Liver (tissue), 7 donors: ENCODE measurements at regions not wholly inside any gene's neighbourhood (a gene's known extent, or its start where the extent isn't known, plus 50 kb on each side); places are given as distances from the start of the nearest gene placed in this dataset.

Source experiments
- DNase-seq: peaks from one replicate; pipeline ENCODE4 v3.0.0-alpha.2; 2017; ENCODE audit warnings: low spot score
- H3K27ac ChIP-seq, 2 donors: one replicate each; pipeline ENCODE4 v1.7.0; 2013; ENCODE audit warnings: inconsistent platforms in 2 of 2, low read length in 2 of 2, control low read depth in 1 of 2, low read depth in 1 of 2, mild to moderate bottlenecking in 1 of 2
- H3K27me3 ChIP-seq, 4 donors: one replicate each; pipeline versions ENCODE4 v1.6.1 to v1.7.0; 2013; ENCODE audit warnings: low read length in 3 of 4, inconsistent platforms in 1 of 4, mild to moderate bottlenecking in 1 of 4, moderate library complexity in 1 of 4; ENCODE audit not compliant: control insufficient read depth in 4 of 4, insufficient read depth in 4 of 4
- H3K36me3 ChIP-seq, 4 donors: one replicate each; pipeline versions ENCODE4 v1.6.1 to v1.7.0; 2013; ENCODE audit warnings: low read length in 3 of 4, mild to moderate bottlenecking in 3 of 4, low read depth in 1 of 4, moderate library complexity in 1 of 4; ENCODE audit not compliant: control insufficient read depth in 4 of 4, insufficient read depth in 3 of 4
- H3K4me1 ChIP-seq, 4 donors: one replicate each; pipeline versions ENCODE4 v1.6.1 to v1.7.0; 2013; ENCODE audit warnings: low read length in 3 of 4, mild to moderate bottlenecking in 3 of 4, moderate library complexity in 1 of 4; ENCODE audit not compliant: control insufficient read depth in 4 of 4, insufficient read depth in 4 of 4
- H3K4me3 ChIP-seq, 3 donors: one replicate each; pipeline versions ENCODE4 v1.6.1 to v1.7.0; 2013; ENCODE audit warnings: low read length in 3 of 3, control low read depth in 1 of 3, low read depth in 1 of 3, mild to moderate bottlenecking in 1 of 3
- H3K9ac ChIP-seq, 2 donors: one replicate each; pipeline ENCODE4 v1.7.0; 2013; ENCODE audit warnings: low read length in 2 of 2, mild to moderate bottlenecking in 2 of 2, moderate library complexity in 2 of 2, control low read depth in 1 of 2, low read depth in 1 of 2
- H3K9me3 ChIP-seq, 4 donors: one replicate each; pipeline versions ENCODE4 v1.6.1 to v1.7.0; 2013; ENCODE audit warnings: low read length in 3 of 4; ENCODE audit not compliant: control insufficient read depth in 4 of 4
- EGR1 ChIP-seq, 2 donors: IDR thresholded peaks; 2 replicates each; pipeline ENCODE4 v1.6.1; 2016 to 2018; ENCODE audit warnings: antibody characterized with exemption in 2 of 2, low read depth in 2 of 2
- FOXA1 ChIP-seq: IDR thresholded peaks from 2 replicates; pipeline ENCODE4 v1.6.1; 2016; ENCODE audit warnings: antibody characterized with exemption
- FOXA2 ChIP-seq: IDR thresholded peaks from 2 replicates; pipeline ENCODE4 v1.6.1; 2016; ENCODE audit warnings: antibody characterized with exemption
- GABPA ChIP-seq, 2 donors: IDR thresholded peaks in 1 of 2; conservative IDR thresholded peaks in 1 of 2; 2 replicates each; pipeline ENCODE4 v1.6.1; 2016; ENCODE audit warnings: antibody characterized with exemption in 2 of 2, mild to moderate bottlenecking in 1 of 2, moderate library complexity in 1 of 2
- HNF4A ChIP-seq, 2 donors: conservative IDR thresholded peaks; 2 replicates each; pipeline ENCODE4 v1.6.1; 2016; ENCODE audit warnings: antibody characterized with exemption in 2 of 2, mild to moderate bottlenecking in 2 of 2
- HNF4G ChIP-seq: IDR thresholded peaks from 2 replicates; pipeline ENCODE4 v1.6.1; 2016; ENCODE audit warnings: antibody characterized with exemption
- JUND ChIP-seq, 2 donors: IDR thresholded peaks; 2 replicates each; pipeline ENCODE4 v1.6.1; 2016; ENCODE audit warnings: antibody characterized with exemption in 2 of 2
- NR2F2 ChIP-seq: IDR thresholded peaks from 2 replicates; pipeline ENCODE4 v1.6.1; 2016; ENCODE audit warnings: antibody characterized with exemption
- RAD21 ChIP-seq, 2 donors: IDR thresholded peaks; 2 replicates each; pipeline ENCODE4 v1.6.1; 2016; ENCODE audit warnings: antibody characterized with exemption in 2 of 2, mild to moderate bottlenecking in 2 of 2
- SP1 ChIP-seq: IDR thresholded peaks from 2 replicates; pipeline ENCODE4 v1.6.1; 2018; ENCODE audit warnings: antibody characterized with exemption, mild to moderate bottlenecking
- TAF1 ChIP-seq: conservative IDR thresholded peaks from 2 replicates; pipeline ENCODE4 v1.6.1; 2016; ENCODE audit warnings: antibody characterized with exemption, mild to moderate bottlenecking
- YY1 ChIP-seq: IDR thresholded peaks from 2 replicates; pipeline ENCODE4 v1.6.1; 2016; ENCODE audit warnings: antibody characterized with exemption, mild to moderate bottlenecking
- TF ChIP-seq, protein P1 (sequence below): IDR thresholded peaks from 2 replicates; pipeline ENCODE4 v1.6.1; 2016; ENCODE audit warnings: antibody characterized with exemption
- TF ChIP-seq, protein P2 (sequence below): fragments of 150-350 bp; IDR thresholded peaks from 2 replicates; pipeline ENCODE4 v1.5.1; 2017; ENCODE audit warnings: improper control_type of control experiment, low read depth, low read length; ENCODE audit not compliant: missing input control
- TF ChIP-seq, protein P3 (sequence below): IDR thresholded peaks from 2 replicates; pipeline ENCODE4 v1.6.1; 2016; ENCODE audit warnings: antibody characterized with exemption
- TF ChIP-seq, protein P4 (sequence below): IDR thresholded peaks from 2 replicates; pipeline ENCODE4 v1.6.1; 2016; ENCODE audit warnings: antibody characterized with exemption
- TF ChIP-seq, protein P5 (sequence below): IDR thresholded peaks from 2 replicates; pipeline ENCODE4 v1.6.1; 2016; ENCODE audit warnings: antibody characterized with exemption, mild to moderate bottlenecking
- donor health status: healthy.
- donor health status: healthy.
- donor health status: healthy.
- donor health status: healthy.

DNA sequence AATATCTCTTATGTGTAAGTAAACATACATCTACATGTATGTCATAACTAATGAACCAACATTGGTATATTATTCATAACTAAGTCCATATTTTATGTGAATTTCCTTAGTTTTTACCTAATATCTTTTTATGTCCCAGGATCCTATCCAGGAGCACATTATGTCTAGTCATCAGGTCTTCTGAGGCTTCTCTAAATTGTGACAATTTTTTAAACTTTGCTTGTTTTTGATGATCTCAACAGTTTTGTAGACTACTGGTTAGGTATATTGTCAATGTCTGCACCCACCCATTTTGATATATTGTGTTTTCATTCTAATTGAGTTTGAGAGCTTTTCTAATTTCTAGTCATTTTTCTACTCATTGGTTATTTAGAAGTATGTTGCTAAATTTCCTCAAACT lies 288.2 kb upstream of the DIO3 start:
- Histone ChIP-seq H3K36me3 (no peaks in the 10 kb centered on the region), H3K9me3 (no peaks in the 10 kb centered on the region), H3K9ac (no peak overlapping the region), H3K27me3 (no peaks in the 10 kb centered on the region), H3K4me3 (no peak overlapping the region), H3K27ac (no peak overlapping the region), H3K4me1 (no peaks in the 10 kb centered on the region)
- no peak for TF ChIP-seq RAD21 (IDR thresholded peaks at IDR 0.05)
- no peak for TF ChIP-seq FOXA1
- no peak for TF ChIP-seq JUND (IDR thresholded peaks at IDR 0.05)
- TF ChIP-seq, protein P1, sequence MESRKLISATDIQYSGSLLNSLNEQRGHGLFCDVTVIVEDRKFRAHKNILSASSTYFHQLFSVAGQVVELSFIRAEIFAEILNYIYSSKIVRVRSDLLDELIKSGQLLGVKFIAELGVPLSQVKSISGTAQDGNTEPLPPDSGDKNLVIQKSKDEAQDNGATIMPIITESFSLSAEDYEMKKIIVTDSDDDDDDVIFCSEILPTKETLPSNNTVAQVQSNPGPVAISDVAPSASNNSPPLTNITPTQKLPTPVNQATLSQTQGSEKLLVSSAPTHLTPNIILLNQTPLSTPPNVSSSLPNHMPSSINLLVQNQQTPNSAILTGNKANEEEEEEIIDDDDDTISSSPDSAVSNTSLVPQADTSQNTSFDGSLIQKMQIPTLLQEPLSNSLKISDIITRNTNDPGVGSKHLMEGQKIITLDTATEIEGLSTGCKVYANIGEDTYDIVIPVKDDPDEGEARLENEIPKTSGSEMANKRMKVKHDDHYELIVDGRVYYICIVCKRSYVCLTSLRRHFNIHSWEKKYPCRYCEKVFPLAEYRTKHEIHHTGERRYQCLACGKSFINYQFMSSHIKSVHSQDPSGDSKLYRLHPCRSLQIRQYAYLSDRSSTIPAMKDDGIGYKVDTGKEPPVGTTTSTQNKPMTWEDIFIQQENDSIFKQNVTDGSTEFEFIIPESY = no peak
- TF ChIP-seq, protein P2, sequence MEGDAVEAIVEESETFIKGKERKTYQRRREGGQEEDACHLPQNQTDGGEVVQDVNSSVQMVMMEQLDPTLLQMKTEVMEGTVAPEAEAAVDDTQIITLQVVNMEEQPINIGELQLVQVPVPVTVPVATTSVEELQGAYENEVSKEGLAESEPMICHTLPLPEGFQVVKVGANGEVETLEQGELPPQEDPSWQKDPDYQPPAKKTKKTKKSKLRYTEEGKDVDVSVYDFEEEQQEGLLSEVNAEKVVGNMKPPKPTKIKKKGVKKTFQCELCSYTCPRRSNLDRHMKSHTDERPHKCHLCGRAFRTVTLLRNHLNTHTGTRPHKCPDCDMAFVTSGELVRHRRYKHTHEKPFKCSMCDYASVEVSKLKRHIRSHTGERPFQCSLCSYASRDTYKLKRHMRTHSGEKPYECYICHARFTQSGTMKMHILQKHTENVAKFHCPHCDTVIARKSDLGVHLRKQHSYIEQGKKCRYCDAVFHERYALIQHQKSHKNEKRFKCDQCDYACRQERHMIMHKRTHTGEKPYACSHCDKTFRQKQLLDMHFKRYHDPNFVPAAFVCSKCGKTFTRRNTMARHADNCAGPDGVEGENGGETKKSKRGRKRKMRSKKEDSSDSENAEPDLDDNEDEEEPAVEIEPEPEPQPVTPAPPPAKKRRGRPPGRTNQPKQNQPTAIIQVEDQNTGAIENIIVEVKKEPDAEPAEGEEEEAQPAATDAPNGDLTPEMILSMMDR = no peak
- TF ChIP-seq FOXA2 = no peak
- TF ChIP-seq NR2F2 = no peak
- TF ChIP-seq HNF4A (conservative IDR thresholded peaks at IDR 0.05) = no peak
- TF ChIP-seq TAF1 = no peak
- TF ChIP-seq, protein P3, sequence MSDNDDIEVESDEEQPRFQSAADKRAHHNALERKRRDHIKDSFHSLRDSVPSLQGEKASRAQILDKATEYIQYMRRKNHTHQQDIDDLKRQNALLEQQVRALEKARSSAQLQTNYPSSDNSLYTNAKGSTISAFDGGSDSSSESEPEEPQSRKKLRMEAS = no peak
- TF ChIP-seq SP1 = no peak
- TF ChIP-seq GABPA (IDR thresholded peaks at IDR 0.05 in 1 of 2, conservative IDR thresholded peaks at IDR 0.05 in 1 of 2) = no peak
- TF ChIP-seq, protein P4, sequence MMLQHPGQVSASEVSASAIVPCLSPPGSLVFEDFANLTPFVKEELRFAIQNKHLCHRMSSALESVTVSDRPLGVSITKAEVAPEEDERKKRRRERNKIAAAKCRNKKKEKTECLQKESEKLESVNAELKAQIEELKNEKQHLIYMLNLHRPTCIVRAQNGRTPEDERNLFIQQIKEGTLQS = no peak
- no peak for TF ChIP-seq EGR1 (IDR thresholded peaks at IDR 0.05; ENCODE audit: low read depth in 2 of 2)
- TF ChIP-seq, protein P5, sequence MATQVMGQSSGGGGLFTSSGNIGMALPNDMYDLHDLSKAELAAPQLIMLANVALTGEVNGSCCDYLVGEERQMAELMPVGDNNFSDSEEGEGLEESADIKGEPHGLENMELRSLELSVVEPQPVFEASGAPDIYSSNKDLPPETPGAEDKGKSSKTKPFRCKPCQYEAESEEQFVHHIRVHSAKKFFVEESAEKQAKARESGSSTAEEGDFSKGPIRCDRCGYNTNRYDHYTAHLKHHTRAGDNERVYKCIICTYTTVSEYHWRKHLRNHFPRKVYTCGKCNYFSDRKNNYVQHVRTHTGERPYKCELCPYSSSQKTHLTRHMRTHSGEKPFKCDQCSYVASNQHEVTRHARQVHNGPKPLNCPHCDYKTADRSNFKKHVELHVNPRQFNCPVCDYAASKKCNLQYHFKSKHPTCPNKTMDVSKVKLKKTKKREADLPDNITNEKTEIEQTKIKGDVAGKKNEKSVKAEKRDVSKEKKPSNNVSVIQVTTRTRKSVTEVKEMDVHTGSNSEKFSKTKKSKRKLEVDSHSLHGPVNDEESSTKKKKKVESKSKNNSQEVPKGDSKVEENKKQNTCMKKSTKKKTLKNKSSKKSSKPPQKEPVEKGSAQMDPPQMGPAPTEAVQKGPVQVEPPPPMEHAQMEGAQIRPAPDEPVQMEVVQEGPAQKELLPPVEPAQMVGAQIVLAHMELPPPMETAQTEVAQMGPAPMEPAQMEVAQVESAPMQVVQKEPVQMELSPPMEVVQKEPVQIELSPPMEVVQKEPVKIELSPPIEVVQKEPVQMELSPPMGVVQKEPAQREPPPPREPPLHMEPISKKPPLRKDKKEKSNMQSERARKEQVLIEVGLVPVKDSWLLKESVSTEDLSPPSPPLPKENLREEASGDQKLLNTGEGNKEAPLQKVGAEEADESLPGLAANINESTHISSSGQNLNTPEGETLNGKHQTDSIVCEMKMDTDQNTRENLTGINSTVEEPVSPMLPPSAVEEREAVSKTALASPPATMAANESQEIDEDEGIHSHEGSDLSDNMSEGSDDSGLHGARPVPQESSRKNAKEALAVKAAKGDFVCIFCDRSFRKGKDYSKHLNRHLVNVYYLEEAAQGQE = no peak
- TF ChIP-seq HNF4G = no peak
- no peak for TF ChIP-seq YY1
- DNase-seq = no peak
